Hepatocyte (in vitro differentiated cells): ENCODE measurements at regions not wholly inside any gene's neighbourhood (a gene's known extent, or its start where the extent isn't known, plus 50 kb on each side); places are given as distances from the start of the nearest gene placed in this dataset.
A peak's percentile ranks its signal among the peaks of the same experiment; 100 is the strongest.

Experiments
- DNase-seq: peaks from one replicate; pipeline ENCODE4 v3.0.0-alpha.2; 2016; ENCODE audit warnings: low spot score
- H2AFZ ChIP-seq: fragments of 200-600 bp; sonication (generic); 2 replicates; pipeline ENCODE4 v1.6.0; 2016; ENCODE audit warnings: antibody characterized with exemption, mild to moderate bottlenecking
- H3K27ac ChIP-seq: fragments of 200-600 bp; sonication (generic); 2 replicates; pipeline ENCODE4 v1.5.1; 2016; ENCODE audit warnings: mild to moderate bottlenecking
- H3K27me3 ChIP-seq: fragments of 200-600 bp; sonication (generic); 2 replicates; pipeline ENCODE4 v1.6.1; 2016
- H3K36me3 ChIP-seq: fragments of 200-600 bp; sonication (generic); replicated peaks from 2 replicates; pipeline ENCODE4 v1.5.1; 2016; ENCODE audit warnings: low read depth; ENCODE audit not compliant: insufficient read depth
- H3K4me1 ChIP-seq: fragments of 200-600 bp; sonication (generic); 2 replicates; pipeline ENCODE4 v1.5.1; 2016; ENCODE audit warnings: mild to moderate bottlenecking, moderate library complexity; ENCODE audit not compliant: insufficient read depth
- H3K4me2 ChIP-seq: fragments of 200-600 bp; sonication (generic); 2 replicates; pipeline ENCODE4 v1.6.0; 2016
- H3K4me3 ChIP-seq: fragments of 200-600 bp; sonication (generic); 2 replicates; pipeline ENCODE4 v1.5.1; 2016; ENCODE audit warnings: mild to moderate bottlenecking
- H3K79me2 ChIP-seq: fragments of 200-600 bp; sonication (generic); 2 replicates; pipeline ENCODE4 v1.6.0; 2017; ENCODE audit warnings: mild to moderate bottlenecking
- H3K9me2 ChIP-seq: fragments of 200-600 bp; sonication (generic); replicated peaks from 2 replicates; pipeline ENCODE4 v1.6.0; 2017; ENCODE audit warnings: mild to moderate bottlenecking; ENCODE audit not compliant: insufficient read depth
- H3K9me3 ChIP-seq: fragments of 200-600 bp; sonication (generic); 2 replicates; pipeline ENCODE4 v1.5.1; 2016; ENCODE audit warnings: low read depth, mild to moderate bottlenecking
- H4K20me1 ChIP-seq: fragments of 200-600 bp; sonication (generic); 2 replicates; pipeline ENCODE4 v1.6.0; 2016; ENCODE audit warnings: mild to moderate bottlenecking; ENCODE audit not compliant: insufficient read depth, poor library complexity, severe bottlenecking
- CTCF ChIP-seq: fragments of 200-600 bp; sonication (generic); IDR thresholded peaks from 2 replicates; pipeline ENCODE4 v1.5.1; 2016; ENCODE audit warnings: antibody characterized with exemption, mild to moderate bottlenecking; ENCODE audit not compliant: poor library complexity
- EZH2 ChIP-seq: fragments of 200-600 bp; sonication (generic); IDR thresholded peaks from 2 replicates; pipeline ENCODE4 v1.6.1; 2016; ENCODE audit warnings: antibody characterized with exemption, mild to moderate bottlenecking, borderline replicate concordance
- EZH2phosphoT487 ChIP-seq: fragments of 200-600 bp; sonication (generic); IDR thresholded peaks from one replicate; pipeline ENCODE4 v1.6.1; 2018; ENCODE audit warnings: antibody characterized with exemption, mild to moderate bottlenecking, low read depth, moderate library complexity; ENCODE audit not compliant: unreplicated experiment, severe bottlenecking
- WGBS: methylation state at CpG from one replicate; pipeline ENCODE4 v1.1.6; 2016; ENCODE audit warnings: low lambda C conversion rate; ENCODE audit errors: missing lambda C conversion rate; 5-methylcytosine and 5-hydroxymethylcytosine counted together

- no peak overlapping the region for H3K4me3 ChIP-seq
- no peak overlapping the region for H3K4me2 ChIP-seq
- DNase-seq: no peak
- H2AFZ ChIP-seq: no peak overlapping the region
- peaks cover 7% of the 10 kb centered on the region for H3K4me1 ChIP-seq
- no peaks in the 10 kb centered on the region for H3K79me2 ChIP-seq
- H3K9me3 ChIP-seq: no peaks in the 10 kb centered on the region
- H3K36me3 ChIP-seq: no peaks in the 10 kb centered on the region
- no peaks in the 10 kb centered on the region for H4K20me1 ChIP-seq
- no peaks in the 10 kb centered on the region for H3K9me2 ChIP-seq
- TF ChIP-seq CTCF (no peak), EZH2phosphoT487 (no peak), EZH2 (no peak)
- no peak overlapping the region for H3K27ac ChIP-seq
- H3K27me3 ChIP-seq: no peaks in the 10 kb centered on the region
Observed at GRCh38 chr4:181760560-181760959, 482.6 kb upstream of the TENM3 start.

GRCh38 chr4:181761156-181761555 lies 482.0 kb upstream of the TENM3 start:
- Histone ChIP-seq H3K4me2 (no peak overlapping the region), H3K27me3 (no peaks in the 10 kb centered on the region)
- TF ChIP-seq EZH2phosphoT487 (no peak), EZH2 (no peak), CTCF (no peak)

GRCh38 chr4:181766061-181766548 lies 477.1 kb upstream of the TENM3 start:
- no peaks in the 10 kb centered on the region for H3K27me3 ChIP-seq
- WGBS: 68% methylated on average over 9 of the region's 9 CpGs
- no peak for TF ChIP-seq EZH2phosphoT487
- TF ChIP-seq EZH2: no peak
- TF ChIP-seq CTCF: no peak
- DNase-seq: no peak
- no peaks in the 10 kb centered on the region for H3K9me2 ChIP-seq
- H2AFZ ChIP-seq: peak overlapping the region; percentile 52
- H3K9me3 ChIP-seq: no peaks in the 10 kb centered on the region
- no peaks in the 10 kb centered on the region for H3K36me3 ChIP-seq
- H3K4me3 ChIP-seq: no peak overlapping the region
- H4K20me1 ChIP-seq: no peaks in the 10 kb centered on the region
- no peaks in the 10 kb centered on the region for H3K79me2 ChIP-seq
- no peak overlapping the region for H3K27ac ChIP-seq
- H3K4me1 ChIP-seq: peaks cover 5% of the 10 kb centered on the region
- peak overlapping the region; percentile 61 for H3K4me2 ChIP-seq

More at GRCh38 chr4:181761156-181761555, 482.0 kb upstream of the TENM3 start:
- Histone ChIP-seq H4K20me1 (no peaks in the 10 kb centered on the region), H3K36me3 (no peaks in the 10 kb centered on the region), H3K27ac (no peak overlapping the region), H3K4me3 (no peak overlapping the region), H3K9me2 (no peaks in the 10 kb centered on the region), H3K9me3 (no peaks in the 10 kb centered on the region), H3K79me2 (no peaks in the 10 kb centered on the region), H3K4me1 (peaks cover 12% of the 10 kb centered on the region), H2AFZ (no peak overlapping the region)
- DNase-seq: no peak
- 64% methylated on average over 7 of the region's 7 CpGs for WGBS

GRCh38 chr4:181770971-181771370 lies 472.2 kb upstream of the TENM3 start:
- no peaks in the 10 kb centered on the region for H3K9me3 ChIP-seq
- H3K36me3 ChIP-seq: no peaks in the 10 kb centered on the region
- H3K79me2 ChIP-seq: no peaks in the 10 kb centered on the region
- H4K20me1 ChIP-seq: no peaks in the 10 kb centered on the region
- H3K4me3 ChIP-seq: no peak overlapping the region
- H3K4me1 ChIP-seq: peaks cover under 1% of the 10 kb centered on the region
- no peaks in the 10 kb centered on the region for H3K9me2 ChIP-seq
- 76% methylated on average over 1 of the region's 1 CpG for WGBS
- TF ChIP-seq EZH2 (no peak), EZH2phosphoT487 (no peak), CTCF (no peak)
- DNase-seq: no peak
- H3K27me3 ChIP-seq: no peaks in the 10 kb centered on the region
- H3K4me2 ChIP-seq: no peak overlapping the region
- H2AFZ ChIP-seq: no peak overlapping the region
- H3K27ac ChIP-seq: no peak overlapping the region
